Neural cell (in vitro differentiated cells): ENCODE measurements at regions not wholly inside any gene's neighbourhood (a gene's known extent, or its start where the extent isn't known, plus 50 kb on each side); places are given as distances from the start of the nearest gene placed in this dataset.

Source experiments
- H2AFZ ChIP-seq: fragments of 200-600, 300-800 bp; sonication (generic), shearing (Covaris generic); 2 replicates; pipeline ENCODE4 v1.6.0; 2014; ENCODE audit warnings: low read depth, mild to moderate bottlenecking, antibody characterized with exemption, low read length, moderate library complexity
- H3F3A ChIP-seq: fragments of 200-600 bp; shearing (Covaris generic); 2 replicates; pipeline ENCODE4 v1.6.1; 2016; ENCODE audit warnings: mild to moderate bottlenecking, moderate library complexity, mixed read lengths, antibody characterized with exemption, low read length; ENCODE audit not compliant: insufficient read depth, poor library complexity, severe bottlenecking
- H3K27ac ChIP-seq: fragments of 200-600, 300-800 bp; sonication (generic), shearing (Covaris generic); 2 replicates; pipeline ENCODE4 v1.5.1; 2014; ENCODE audit warnings: mild to moderate bottlenecking, low read length, moderate library complexity
- H3K27me3 ChIP-seq: fragments of 300-800, 200-600 bp; sonication (generic), shearing (Covaris generic); 2 replicates; pipeline ENCODE4 v1.6.0; 2014; ENCODE audit warnings: mild to moderate bottlenecking, low read depth, low read length, moderate library complexity; ENCODE audit not compliant: insufficient read depth
- H3K36me3 ChIP-seq: fragments of 300-800, 200-600 bp; sonication (generic), shearing (Covaris generic); 2 replicates; pipeline ENCODE4 v1.5.1; 2014; ENCODE audit warnings: mild to moderate bottlenecking, antibody characterized with exemption, low read length, moderate library complexity; ENCODE audit not compliant: insufficient read depth
- H3K4me2 ChIP-seq: fragments of 300-800, 200-600 bp; sonication (generic), shearing (Covaris generic); 2 replicates; pipeline ENCODE4 v1.6.0; 2014; ENCODE audit warnings: mild to moderate bottlenecking, low read length
- H3K4me3 ChIP-seq: fragments of 300-800, 200-600 bp; sonication (generic), shearing (Covaris generic); 2 replicates; pipeline ENCODE4 v1.5.1; 2014; ENCODE audit warnings: mild to moderate bottlenecking, low read length, moderate library complexity
- H3K79me2 ChIP-seq: fragments of 200-600 bp; shearing (Covaris generic); replicated peaks from 2 replicates; pipeline ENCODE4 v1.6.0; 2014; ENCODE audit warnings: mild to moderate bottlenecking, low read length, moderate library complexity; ENCODE audit not compliant: insufficient read depth
- H3K9ac ChIP-seq: fragments of 300-800, 200-600 bp; sonication (generic), shearing (Covaris generic); 2 replicates; pipeline ENCODE4 v1.6.1; 2016; ENCODE audit warnings: mild to moderate bottlenecking, low read length, mixed read lengths
- H3K9me2 ChIP-seq: fragments of 200-600 bp; shearing (Covaris generic); 2 replicates; pipeline ENCODE4 v1.6.1; 2016; ENCODE audit warnings: mild to moderate bottlenecking, low read length, mixed read lengths; ENCODE audit not compliant: insufficient read depth
- H3K9me3 ChIP-seq: fragments of 200-600, 300-800 bp; sonication (generic), shearing (Covaris generic); 2 replicates; pipeline ENCODE4 v1.6.1; 2016; ENCODE audit warnings: mild to moderate bottlenecking, mixed run types, low read length, moderate library complexity, mixed read lengths
- H4K20me1 ChIP-seq: fragments of 200-600 bp; shearing (Covaris generic); 2 replicates; pipeline ENCODE4 v1.6.1; 2016; ENCODE audit warnings: mild to moderate bottlenecking, mixed run types; ENCODE audit not compliant: insufficient read depth
- EP300 ChIP-seq: fragments of 450-650 bp; conservative IDR thresholded peaks from 2 replicates; pipeline ENCODE4 v1.6.1; 2014; ENCODE audit warnings: antibody characterized with exemption, mild to moderate bottlenecking, moderate library complexity; ENCODE audit not compliant: poor library complexity, severe bottlenecking
- EZH2 ChIP-seq: fragments of 200-600, 300-800 bp; shearing (Covaris generic), sonication (generic); IDR thresholded peaks from 2 replicates; pipeline ENCODE4 v1.6.1; 2014; ENCODE audit warnings: antibody characterized with exemption, low read length, borderline replicate concordance, mild to moderate bottlenecking; ENCODE audit not compliant: insufficient read depth, poor library complexity, severe bottlenecking
- MXI1 ChIP-seq: fragments of 450-650 bp; conservative IDR thresholded peaks from 2 replicates; pipeline ENCODE4 v1.6.1; 2014; ENCODE audit warnings: antibody characterized with exemption, mild to moderate bottlenecking; ENCODE audit not compliant: poor library complexity, severe bottlenecking
- POLR2AphosphoS5 ChIP-seq: IDR thresholded peaks from 2 replicates; pipeline ENCODE4 v1.6.1; 2012
- RAD21 ChIP-seq: fragments of 450-650 bp; conservative IDR thresholded peaks from 2 replicates; pipeline ENCODE4 v1.6.1; 2014; ENCODE audit warnings: antibody characterized with exemption, mild to moderate bottlenecking, moderate library complexity
- SMC3 ChIP-seq: fragments of 450-650 bp; conservative IDR thresholded peaks from 2 replicates; pipeline ENCODE4 v1.6.1; 2014; ENCODE audit warnings: antibody characterized with exemption, mild to moderate bottlenecking, moderate library complexity; ENCODE audit not compliant: poor library complexity
- TAF1 ChIP-seq: IDR thresholded peaks from 2 replicates; pipeline ENCODE4 v1.6.1; 2012; ENCODE audit warnings: low read depth
- TF ChIP-seq, protein P1 (sequence below): fragments of 450-650 bp; IDR thresholded peaks from 2 replicates; pipeline ENCODE4 v1.5.1; 2014; ENCODE audit warnings: antibody characterized with exemption, mild to moderate bottlenecking, moderate library complexity; ENCODE audit not compliant: poor library complexity, severe bottlenecking
- TF ChIP-seq, protein P2 (sequence below): IDR thresholded peaks from 2 replicates; pipeline ENCODE4 v1.6.1; 2012; ENCODE audit warnings: borderline replicate concordance

GRCh38 chr22:26781596-26781995, 124.2 kb downstream of the MIAT start:
- TF ChIP-seq TAF1, result no peak
- TF ChIP-seq, protein P1, sequence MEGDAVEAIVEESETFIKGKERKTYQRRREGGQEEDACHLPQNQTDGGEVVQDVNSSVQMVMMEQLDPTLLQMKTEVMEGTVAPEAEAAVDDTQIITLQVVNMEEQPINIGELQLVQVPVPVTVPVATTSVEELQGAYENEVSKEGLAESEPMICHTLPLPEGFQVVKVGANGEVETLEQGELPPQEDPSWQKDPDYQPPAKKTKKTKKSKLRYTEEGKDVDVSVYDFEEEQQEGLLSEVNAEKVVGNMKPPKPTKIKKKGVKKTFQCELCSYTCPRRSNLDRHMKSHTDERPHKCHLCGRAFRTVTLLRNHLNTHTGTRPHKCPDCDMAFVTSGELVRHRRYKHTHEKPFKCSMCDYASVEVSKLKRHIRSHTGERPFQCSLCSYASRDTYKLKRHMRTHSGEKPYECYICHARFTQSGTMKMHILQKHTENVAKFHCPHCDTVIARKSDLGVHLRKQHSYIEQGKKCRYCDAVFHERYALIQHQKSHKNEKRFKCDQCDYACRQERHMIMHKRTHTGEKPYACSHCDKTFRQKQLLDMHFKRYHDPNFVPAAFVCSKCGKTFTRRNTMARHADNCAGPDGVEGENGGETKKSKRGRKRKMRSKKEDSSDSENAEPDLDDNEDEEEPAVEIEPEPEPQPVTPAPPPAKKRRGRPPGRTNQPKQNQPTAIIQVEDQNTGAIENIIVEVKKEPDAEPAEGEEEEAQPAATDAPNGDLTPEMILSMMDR, result no peak
- no peak for TF ChIP-seq SMC3
- no peak for TF ChIP-seq RAD21
- TF ChIP-seq POLR2AphosphoS5, result no peak
- no peak for TF ChIP-seq MXI1
- TF ChIP-seq, protein P2, sequence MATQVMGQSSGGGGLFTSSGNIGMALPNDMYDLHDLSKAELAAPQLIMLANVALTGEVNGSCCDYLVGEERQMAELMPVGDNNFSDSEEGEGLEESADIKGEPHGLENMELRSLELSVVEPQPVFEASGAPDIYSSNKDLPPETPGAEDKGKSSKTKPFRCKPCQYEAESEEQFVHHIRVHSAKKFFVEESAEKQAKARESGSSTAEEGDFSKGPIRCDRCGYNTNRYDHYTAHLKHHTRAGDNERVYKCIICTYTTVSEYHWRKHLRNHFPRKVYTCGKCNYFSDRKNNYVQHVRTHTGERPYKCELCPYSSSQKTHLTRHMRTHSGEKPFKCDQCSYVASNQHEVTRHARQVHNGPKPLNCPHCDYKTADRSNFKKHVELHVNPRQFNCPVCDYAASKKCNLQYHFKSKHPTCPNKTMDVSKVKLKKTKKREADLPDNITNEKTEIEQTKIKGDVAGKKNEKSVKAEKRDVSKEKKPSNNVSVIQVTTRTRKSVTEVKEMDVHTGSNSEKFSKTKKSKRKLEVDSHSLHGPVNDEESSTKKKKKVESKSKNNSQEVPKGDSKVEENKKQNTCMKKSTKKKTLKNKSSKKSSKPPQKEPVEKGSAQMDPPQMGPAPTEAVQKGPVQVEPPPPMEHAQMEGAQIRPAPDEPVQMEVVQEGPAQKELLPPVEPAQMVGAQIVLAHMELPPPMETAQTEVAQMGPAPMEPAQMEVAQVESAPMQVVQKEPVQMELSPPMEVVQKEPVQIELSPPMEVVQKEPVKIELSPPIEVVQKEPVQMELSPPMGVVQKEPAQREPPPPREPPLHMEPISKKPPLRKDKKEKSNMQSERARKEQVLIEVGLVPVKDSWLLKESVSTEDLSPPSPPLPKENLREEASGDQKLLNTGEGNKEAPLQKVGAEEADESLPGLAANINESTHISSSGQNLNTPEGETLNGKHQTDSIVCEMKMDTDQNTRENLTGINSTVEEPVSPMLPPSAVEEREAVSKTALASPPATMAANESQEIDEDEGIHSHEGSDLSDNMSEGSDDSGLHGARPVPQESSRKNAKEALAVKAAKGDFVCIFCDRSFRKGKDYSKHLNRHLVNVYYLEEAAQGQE, result no peak
- TF ChIP-seq EZH2, result no peak
- TF ChIP-seq EP300, result no peak
- H3K9me2 ChIP-seq, result no peaks in the 10 kb centered on the region
- H3K27me3 ChIP-seq, result no peaks in the 10 kb centered on the region
- peak overlapping the region; percentile 12 for H3K9ac ChIP-seq
- H2AFZ ChIP-seq, result no peak overlapping the region
- H3F3A ChIP-seq, result no peaks in the 10 kb centered on the region
- no peak overlapping the region for H3K4me3 ChIP-seq
- H3K36me3 ChIP-seq, result no peaks in the 10 kb centered on the region
- H3K9me3 ChIP-seq, result no peaks in the 10 kb centered on the region
- H3K79me2 ChIP-seq, result no peaks in the 10 kb centered on the region
- no peak overlapping the region for H3K27ac ChIP-seq
- H3K4me2 ChIP-seq, result no peak overlapping the region
- no peaks in the 10 kb centered on the region for H4K20me1 ChIP-seq

DNA sequence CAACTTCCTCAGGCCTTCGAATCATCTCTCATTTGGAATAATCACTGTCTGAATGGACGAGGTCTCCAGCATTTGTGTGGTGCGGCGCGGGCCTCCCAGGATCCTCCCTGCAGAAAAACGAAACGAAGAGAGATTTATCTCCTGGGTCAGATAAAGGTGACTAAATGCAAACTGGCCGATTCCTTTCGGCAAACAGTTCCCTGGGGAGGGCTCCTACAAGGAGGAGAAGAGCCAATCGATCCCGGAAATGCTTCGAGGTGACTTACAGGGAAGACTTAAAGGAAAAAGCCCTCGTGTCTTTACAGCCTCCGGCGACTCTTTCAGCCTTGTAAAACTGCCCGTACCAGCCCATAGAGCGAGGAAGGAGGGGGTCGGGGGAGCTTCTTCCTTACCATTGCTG, 126.5 kb downstream of the MIAT start:
- TF ChIP-seq EP300 (no peak), MXI1 (no peak), SMC3 (no peak), TAF1 (no peak)
- H3K27ac ChIP-seq, result no peak overlapping the region
- H3K9me3 ChIP-seq, result no peaks in the 10 kb centered on the region
- H4K20me1 ChIP-seq, result no peaks in the 10 kb centered on the region
- H3K79me2 ChIP-seq, result no peaks in the 10 kb centered on the region
- no peak overlapping the region for H3K4me3 ChIP-seq
- H3K4me2 ChIP-seq, result no peak overlapping the region
- H3K36me3 ChIP-seq, result no peaks in the 10 kb centered on the region
- H3K9ac ChIP-seq, result no peak overlapping the region
- no peaks in the 10 kb centered on the region for H3K27me3 ChIP-seq
- H3K9me2 ChIP-seq, result no peaks in the 10 kb centered on the region
- H3F3A ChIP-seq, result no peaks in the 10 kb centered on the region
- no peak overlapping the region for H2AFZ ChIP-seq

GRCh38 chr22:26784772-26785171, 127.4 kb downstream of the MIAT start:
- no peak overlapping the region for H3K27ac ChIP-seq
- TF ChIP-seq TAF1 (no peak), POLR2AphosphoS5 (no peak), SMC3 (no peak), EZH2 (no peak), RAD21 (no peak)
- TF ChIP-seq, protein P1, result no peak
- TF ChIP-seq, protein P2, result no peak
- H3K9me2 ChIP-seq, result no peaks in the 10 kb centered on the region

More at GRCh38 chr22:26784772-26785171, 127.4 kb downstream of the MIAT start:
- Histone ChIP-seq H3K79me2 (no peaks in the 10 kb centered on the region), H3K9ac (no peak overlapping the region), H3F3A (no peaks in the 10 kb centered on the region), H4K20me1 (no peaks in the 10 kb centered on the region), H3K36me3 (no peaks in the 10 kb centered on the region), H3K9me3 (no peaks in the 10 kb centered on the region), H3K27me3 (no peaks in the 10 kb centered on the region), H2AFZ (no peak overlapping the region), H3K4me2 (no peak overlapping the region), H3K4me3 (no peak overlapping the region)
